GM12878 (cell line): ENCODE measurements at regions not wholly inside any gene's neighbourhood (a gene's known extent, or its start where the extent isn't known, plus 50 kb on each side); places are given as distances from the start of the nearest gene placed in this dataset.

Experiments used
- CTCF ChIP-seq, 3 experiments: IDR thresholded peaks in 2 of 3; conservative IDR thresholded peaks in 1 of 3; 2 replicates each; pipeline ENCODE4 v1.5.1; 2011; ENCODE audit warnings: low read depth in 3 of 3, low read length in 3 of 3, mild to moderate bottlenecking in 3 of 3, control low read depth in 2 of 3, moderate library complexity in 2 of 3, inconsistent platforms in 1 of 3, mixed read lengths in 1 of 3; ENCODE audit not compliant: control insufficient read depth in 2 of 3, insufficient read depth in 1 of 3; ENCODE audit errors: extremely low read depth in 1 of 3
- EZH2 ChIP-seq: IDR thresholded peaks from 2 replicates; pipeline ENCODE4 v1.6.1; 2012; ENCODE audit warnings: low read depth, mild to moderate bottlenecking, control low read depth, inconsistent platforms, low read length, borderline replicate concordance; ENCODE audit not compliant: control insufficient read depth
- NRF1 ChIP-seq: conservative IDR thresholded peaks from 2 replicates; pipeline ENCODE4 v1.6.1; 2011; ENCODE audit warnings: mild to moderate bottlenecking, low read depth, low read length, improper control_type of control experiment
- PBX3 ChIP-seq: IDR thresholded peaks from 2 replicates; pipeline ENCODE4 v1.6.1; 2011; ENCODE audit warnings: mild to moderate bottlenecking, low read depth, low read length, moderate library complexity; ENCODE audit not compliant: insufficient replicate concordance
- POLR2A ChIP-seq: IDR thresholded peaks from 2 replicates; pipeline ENCODE4 v1.6.1; 2011; ENCODE audit warnings: low read depth, mild to moderate bottlenecking, low read length
- POLR2AphosphoS5 ChIP-seq: IDR thresholded peaks from 2 replicates; pipeline ENCODE4 v1.6.1; 2011; ENCODE audit warnings: mild to moderate bottlenecking, low read length, inconsistent platforms
- REST ChIP-seq: IDR thresholded peaks from 2 replicates; pipeline ENCODE4 v1.6.1; 2012; ENCODE audit warnings: mild to moderate bottlenecking, low read depth, low read length
- RFX5 ChIP-seq: IDR thresholded peaks from 2 replicates; pipeline ENCODE4 v1.6.1; 2011; ENCODE audit warnings: low read depth, low read length, improper control_type of control experiment
- SMC3 ChIP-seq: IDR thresholded peaks from 2 replicates; pipeline ENCODE4 v1.6.1; 2011; ENCODE audit warnings: low read length, improper control_type of control experiment, borderline replicate concordance
- YY1 ChIP-seq: IDR thresholded peaks from 2 replicates; pipeline ENCODE4 v1.6.1; 2011; ENCODE audit warnings: low read depth, mild to moderate bottlenecking, low read length
- ZNF217 ChIP-seq: fragments of 450-650 bp; IDR thresholded peaks from 2 replicates; pipeline ENCODE4 v1.6.1; 2017; ENCODE audit warnings: antibody characterized with exemption, mild to moderate bottlenecking

GRCh38 chr6:4606821-4607704 lies 169.1 kb upstream of the CDYL start:
- TF ChIP-seq REST = no peak
- no peak for TF ChIP-seq CTCF (IDR thresholded peaks at IDR 0.05 in 2 of 3, conservative IDR thresholded peaks at IDR 0.05 in 1 of 3; ENCODE audit: control insufficient read depth in 2 of 3, extremely low read depth in 1 of 3, insufficient read depth in 1 of 3, low read depth in 3 of 3, low read length in 3 of 3)
- no peak for TF ChIP-seq PBX3
- TF ChIP-seq SMC3 = no peak
- TF ChIP-seq POLR2A = no peak
- TF ChIP-seq YY1 = no peak
- TF ChIP-seq NRF1 = no peak
- no peak for TF ChIP-seq POLR2AphosphoS5
- TF ChIP-seq ZNF217 = no peak
- no peak for TF ChIP-seq RFX5
- TF ChIP-seq EZH2 = no peak
